Neural progenitor cell (in vitro differentiated cells): ENCODE measurements at regions not wholly inside any gene's neighbourhood (a gene's known extent, or its start where the extent isn't known, plus 50 kb on each side); places are given as distances from the start of the nearest gene placed in this dataset.

Source experiments
- CTCF ChIP-seq: fragments of 200-600 bp; sonication (generic); IDR thresholded peaks from 2 replicates; pipeline ENCODE4 v1.5.1; 2017; ENCODE audit warnings: antibody characterized with exemption, mild to moderate bottlenecking
- EZH2 ChIP-seq: fragments of 200-600 bp; sonication (generic); IDR thresholded peaks from 2 replicates; pipeline ENCODE4 v1.6.1; 2017; ENCODE audit warnings: antibody characterized with exemption, mild to moderate bottlenecking, moderate library complexity
- EZH2phosphoT487 ChIP-seq: fragments of 200-600 bp; sonication (generic); IDR thresholded peaks from 2 replicates; pipeline ENCODE4 v1.6.1; 2017; ENCODE audit warnings: antibody characterized with exemption

DNA sequence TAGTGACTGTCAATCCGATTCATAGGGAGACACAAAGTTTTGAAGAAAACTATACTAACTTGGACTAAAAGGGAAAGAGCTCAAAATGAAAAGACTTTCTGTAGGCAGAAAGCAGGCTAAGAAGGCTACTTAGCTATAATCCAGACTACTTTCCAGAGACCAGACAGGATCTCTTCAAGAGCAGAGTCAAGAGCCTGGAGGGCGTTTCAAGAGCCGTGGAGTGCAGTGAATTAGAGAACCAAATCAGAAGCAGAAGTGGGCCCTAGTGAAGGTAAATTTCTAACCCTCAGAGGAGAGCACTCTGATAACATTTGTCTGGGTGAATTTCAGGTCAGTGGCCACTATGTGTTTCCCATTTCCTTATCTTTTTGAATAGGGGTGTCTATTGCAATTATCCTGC is 76.4 kb downstream of the CGGBP1 start:
- no peak for TF ChIP-seq CTCF
- TF ChIP-seq EZH2, result no peak
- TF ChIP-seq EZH2phosphoT487, result no peak
